ENCODE measurements at regions not wholly inside any gene's neighbourhood (a gene's known extent, or its start where the extent isn't known, plus 50 kb on each side); places are given as distances from the start of the nearest gene placed in this dataset.
A peak's percentile ranks its signal among the peaks of the same experiment; 100 is the strongest.

DNA sequence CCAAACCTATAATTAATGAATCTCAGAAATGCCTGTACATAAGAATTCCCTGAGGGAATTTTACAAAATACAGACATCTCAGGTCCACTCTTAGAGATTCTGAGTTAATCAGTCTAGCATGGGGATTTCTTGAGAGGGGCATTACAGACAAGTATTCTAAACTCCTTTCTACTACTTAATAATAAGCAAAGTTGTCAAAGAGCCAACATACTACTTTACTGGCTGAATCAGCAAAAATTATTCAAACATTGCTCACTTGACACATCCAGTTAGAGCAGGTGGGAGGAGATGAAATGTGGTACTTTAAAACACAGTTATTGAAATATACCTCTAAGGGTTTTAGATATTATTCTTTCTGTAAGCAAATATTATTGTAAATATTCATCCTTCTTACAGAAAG, 1164.7 kb downstream of the CDY2B start:
- no peak for DNase-seq (ENCODE audit: low read depth)
- no peak overlapping the region for H3K4me3 ChIP-seq (replicated peaks; ENCODE audit: low read depth, low read length)
- TF ChIP-seq CTCF (IDR thresholded peaks at IDR 0.05; ENCODE audit: low read length, missing control alignments), result no peak

DNA sequence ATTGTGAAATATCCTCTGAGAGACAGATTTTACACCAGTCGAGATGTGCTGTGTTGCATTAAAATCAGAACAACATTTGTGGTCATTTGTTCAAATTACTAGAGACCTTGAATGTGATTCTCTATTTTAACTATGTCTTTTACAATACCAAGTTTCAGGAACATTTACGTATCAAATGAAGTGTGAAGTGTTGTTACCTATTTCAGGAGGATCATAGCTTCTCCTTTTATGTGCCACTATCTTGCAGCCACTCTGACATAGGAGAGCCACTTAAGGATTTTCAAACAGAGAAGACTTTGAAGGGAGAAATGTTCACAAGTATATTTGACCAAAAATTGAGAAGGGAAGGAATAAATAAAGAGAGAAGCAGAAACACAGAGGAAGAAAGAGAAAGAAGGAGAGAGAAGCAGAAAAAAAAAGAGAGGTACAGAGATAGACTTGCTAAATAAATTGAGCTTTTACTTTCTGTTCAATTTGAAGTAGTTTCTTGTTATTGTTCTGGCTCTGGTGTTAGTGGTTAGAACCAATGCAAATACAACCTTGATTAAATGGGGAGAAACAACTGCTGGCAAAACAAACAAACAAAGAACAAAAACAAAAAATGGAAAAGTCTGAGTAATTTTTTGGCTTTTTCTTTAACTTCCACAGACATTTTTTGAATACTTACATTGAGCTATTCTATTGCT, 1206.8 kb downstream of the CDY2B start:
- DNase-seq (ENCODE audit: low read depth), result no peak
- TF ChIP-seq CTCF (IDR thresholded peaks at IDR 0.05; ENCODE audit: low read length, missing control alignments), result no peak
- no peak overlapping the region for H3K4me3 ChIP-seq (replicated peaks; ENCODE audit: low read depth, low read length)

DNA sequence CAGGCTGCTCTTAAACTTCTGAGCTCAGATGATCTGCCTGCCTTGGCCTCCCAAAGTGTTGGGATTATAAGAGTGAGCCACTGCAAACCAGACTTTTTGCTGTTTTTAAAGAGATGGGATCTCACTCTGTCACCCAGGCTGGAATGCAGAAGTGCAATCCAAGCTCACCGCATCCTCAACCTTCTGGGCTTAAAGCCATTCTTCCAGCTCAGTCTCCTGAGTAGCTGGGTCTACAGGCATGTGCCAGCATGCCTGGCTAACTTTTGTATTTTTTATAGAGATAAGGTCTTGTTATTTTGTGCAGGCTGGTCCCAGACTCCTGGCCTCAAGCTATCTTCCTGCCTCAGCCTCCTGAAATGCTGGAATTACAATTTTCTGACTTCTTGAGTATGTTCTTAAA, 1211.6 kb downstream of the CDY2B start:
- TF ChIP-seq CTCF (IDR thresholded peaks at IDR 0.05; ENCODE audit: low read length, missing control alignments), result no peak
- no peak overlapping the region for H3K4me3 ChIP-seq (replicated peaks; ENCODE audit: low read depth, low read length)
- DNase-seq (ENCODE audit: low read depth), result peak; percentile 5

DNA sequence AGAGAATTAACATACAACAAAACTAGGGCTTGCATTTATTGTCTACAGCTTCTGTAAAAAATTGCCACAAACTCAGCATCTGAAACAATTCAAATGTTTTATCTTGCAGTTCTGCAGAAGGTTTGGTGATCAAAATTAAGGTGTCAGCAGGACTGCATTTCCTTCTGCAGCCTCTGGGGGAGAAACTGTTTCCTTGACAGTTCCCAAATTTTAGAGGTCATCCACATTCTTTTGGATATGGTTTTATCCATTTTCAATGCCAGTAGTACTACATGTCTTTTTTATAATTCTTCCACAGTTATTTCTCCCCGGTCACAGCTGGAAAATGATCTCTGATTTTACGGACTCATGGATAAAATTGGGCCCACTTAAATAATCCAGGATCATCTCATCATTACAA, 1217.3 kb downstream of the CDY2B start:
- no peak overlapping the region for H3K4me3 ChIP-seq (replicated peaks; ENCODE audit: low read depth, low read length)
- no peak for TF ChIP-seq CTCF (IDR thresholded peaks at IDR 0.05; ENCODE audit: low read length, missing control alignments)
- no peak for DNase-seq (ENCODE audit: low read depth)

DNA sequence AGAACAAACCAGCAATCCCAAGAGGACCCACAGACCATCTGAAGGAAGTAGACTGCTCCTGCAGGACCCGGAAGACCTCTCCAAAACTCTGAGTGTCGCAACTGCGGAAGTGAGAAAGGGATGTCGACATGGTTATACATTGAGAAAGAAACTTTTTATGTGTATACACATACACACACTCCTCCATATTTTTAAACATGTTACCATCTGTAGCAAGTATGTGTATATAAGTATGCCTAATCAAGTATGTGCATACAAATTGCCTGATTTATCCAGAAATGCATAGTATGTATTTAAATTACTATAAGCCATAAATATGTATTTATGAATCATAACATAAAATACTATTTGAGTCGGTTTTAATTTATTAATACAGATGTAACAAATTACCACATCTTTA, 1220.7 kb downstream of the CDY2B start:
- TF ChIP-seq CTCF (IDR thresholded peaks at IDR 0.05; ENCODE audit: low read length, missing control alignments), result no peak
- no peak for DNase-seq (ENCODE audit: low read depth)
- H3K4me3 ChIP-seq (replicated peaks; ENCODE audit: low read depth, low read length), result no peak overlapping the region

- no peak overlapping the region for H3K4me3 ChIP-seq (replicated peaks; ENCODE audit: low read depth, low read length)
- no peak for TF ChIP-seq CTCF (IDR thresholded peaks at IDR 0.05; ENCODE audit: low read length, missing control alignments)
- DNase-seq (ENCODE audit: low read depth), result peak; percentile 6
These were observed 1226.0 kb downstream of the CDY2B start for GRCh38 chrY:16653971-16654370.

DNA sequence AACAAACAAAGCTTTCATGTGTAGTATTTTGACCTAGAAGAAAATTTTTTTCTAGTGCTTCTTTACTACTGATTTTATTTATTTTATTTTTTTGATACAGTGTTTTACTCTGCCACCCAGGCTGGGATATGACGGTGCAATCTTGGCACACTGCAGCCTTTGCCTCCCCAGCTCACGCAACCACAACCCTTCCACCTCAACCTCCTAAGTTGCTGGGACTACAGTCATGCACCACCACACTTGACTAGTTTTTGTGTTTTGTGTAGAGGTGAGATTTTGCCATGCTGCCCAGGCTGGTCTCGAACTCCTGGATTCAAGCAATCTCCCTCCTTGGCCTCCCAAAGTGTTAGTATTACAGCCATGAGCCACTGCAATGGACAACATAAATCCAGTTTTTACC, 1234.0 kb downstream of the CDY2B start:
- DNase-seq (ENCODE audit: low read depth), result no peak
- H3K4me3 ChIP-seq (replicated peaks; ENCODE audit: low read depth, low read length), result no peak overlapping the region
- TF ChIP-seq CTCF (IDR thresholded peaks at IDR 0.05; ENCODE audit: low read length, missing control alignments), result no peak

All from fibroblast of pulmonary artery (primary cell).